SK-N-SH (cell line): ENCODE measurements at regions not wholly inside any gene's neighbourhood (a gene's known extent, or its start where the extent isn't known, plus 50 kb on each side); places are given as distances from the start of the nearest gene placed in this dataset.

Source experiments
- CHD2 ChIP-seq: fragments of 150-350 bp; IDR thresholded peaks from 2 replicates; pipeline ENCODE4 v1.6.1; 2018; ENCODE audit warnings: low read length; ENCODE audit not compliant: partially characterized antibody
- EZH2phosphoT487 ChIP-seq: fragments of 200-600 bp; sonication (generic); IDR thresholded peaks from 2 replicates; pipeline ENCODE4 v1.6.1; 2017; ENCODE audit warnings: low read depth, mixed run types, mild to moderate bottlenecking, antibody characterized with exemption, moderate library complexity, borderline replicate concordance
- JUND ChIP-seq: IDR thresholded peaks from 2 replicates; pipeline ENCODE4 v1.4.0; 2012
- NRF1 ChIP-seq: IDR thresholded peaks from 2 replicates; pipeline ENCODE4 v1.6.1; 2012; ENCODE audit warnings: low read depth, mild to moderate bottlenecking, low read length
- TF ChIP-seq, protein P1 (sequence below): fragments of 200-600 bp; sonication (generic); IDR thresholded peaks from 2 replicates; pipeline ENCODE4 v1.6.1; 2017; ENCODE audit warnings: antibody characterized with exemption, mild to moderate bottlenecking, moderate library complexity

DNA sequence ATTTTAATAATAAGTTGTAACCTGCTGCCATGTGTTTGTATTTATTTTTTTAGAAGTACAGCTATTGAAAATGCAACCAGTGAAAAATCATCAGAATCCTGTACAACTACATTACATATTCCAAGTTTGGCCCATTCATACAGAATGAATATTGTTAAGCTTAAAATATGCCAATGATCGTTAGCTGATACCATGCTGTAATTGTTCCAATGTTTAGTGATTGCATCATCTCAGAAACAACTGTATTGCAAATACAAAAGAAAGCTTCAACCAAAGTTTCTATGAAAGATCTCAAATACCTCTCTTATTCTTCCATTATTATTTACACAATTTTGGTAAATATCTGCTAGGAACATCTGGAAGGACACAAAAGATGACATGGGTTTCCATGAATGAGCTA is 51.6 kb upstream of the ALCAM start:
- no peak for TF ChIP-seq EZH2phosphoT487
- no peak for TF ChIP-seq JUND
- no peak for TF ChIP-seq CHD2
- no peak for TF ChIP-seq NRF1
- TF ChIP-seq, protein P1, sequence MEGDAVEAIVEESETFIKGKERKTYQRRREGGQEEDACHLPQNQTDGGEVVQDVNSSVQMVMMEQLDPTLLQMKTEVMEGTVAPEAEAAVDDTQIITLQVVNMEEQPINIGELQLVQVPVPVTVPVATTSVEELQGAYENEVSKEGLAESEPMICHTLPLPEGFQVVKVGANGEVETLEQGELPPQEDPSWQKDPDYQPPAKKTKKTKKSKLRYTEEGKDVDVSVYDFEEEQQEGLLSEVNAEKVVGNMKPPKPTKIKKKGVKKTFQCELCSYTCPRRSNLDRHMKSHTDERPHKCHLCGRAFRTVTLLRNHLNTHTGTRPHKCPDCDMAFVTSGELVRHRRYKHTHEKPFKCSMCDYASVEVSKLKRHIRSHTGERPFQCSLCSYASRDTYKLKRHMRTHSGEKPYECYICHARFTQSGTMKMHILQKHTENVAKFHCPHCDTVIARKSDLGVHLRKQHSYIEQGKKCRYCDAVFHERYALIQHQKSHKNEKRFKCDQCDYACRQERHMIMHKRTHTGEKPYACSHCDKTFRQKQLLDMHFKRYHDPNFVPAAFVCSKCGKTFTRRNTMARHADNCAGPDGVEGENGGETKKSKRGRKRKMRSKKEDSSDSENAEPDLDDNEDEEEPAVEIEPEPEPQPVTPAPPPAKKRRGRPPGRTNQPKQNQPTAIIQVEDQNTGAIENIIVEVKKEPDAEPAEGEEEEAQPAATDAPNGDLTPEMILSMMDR = no peak
